Chondrocyte (in vitro differentiated cells): ENCODE measurements at regions not wholly inside any gene's neighbourhood (a gene's known extent, or its start where the extent isn't known, plus 50 kb on each side); places are given as distances from the start of the nearest gene placed in this dataset.

Experiments used
- DNase-seq: peaks from one replicate; pipeline ENCODE4 v3.0.0; 2021; ENCODE audit warnings: mixed read lengths, low spot score
- H3K27ac Mint-ChIP-seq: one replicate; pipeline ENCODE4 v1.8.0; 2021; ENCODE audit warnings: mild to moderate bottlenecking, moderate library complexity, mixed read lengths; ENCODE audit not compliant: unreplicated experiment
- H3K27me3 Mint-ChIP-seq: 2 replicates; pipeline ENCODE4 v1.8.0; 2021; ENCODE audit warnings: low read depth, mixed read lengths
- H3K36me3 Mint-ChIP-seq: 2 replicates; pipeline ENCODE4 v1.8.0; 2021; ENCODE audit warnings: low read depth, mixed read lengths
- H3K4me1 Mint-ChIP-seq: 2 replicates; pipeline ENCODE4 v1.8.0; 2021; ENCODE audit warnings: low read depth, mild to moderate bottlenecking, mixed read lengths
- H3K4me3 Mint-ChIP-seq: one replicate; pipeline ENCODE4 v1.8.0; 2021; ENCODE audit warnings: mild to moderate bottlenecking, moderate library complexity, mixed read lengths; ENCODE audit not compliant: unreplicated experiment
- H3K9me3 Mint-ChIP-seq: 2 replicates; pipeline ENCODE4 v1.8.0; 2021; ENCODE audit warnings: low read depth, mixed read lengths
- TF ChIP-seq, protein P1 (sequence below): fragments of 200-600 bp; sonication (generic); IDR thresholded peaks from 2 replicates; pipeline ENCODE4 v1.5.0; 2021; ENCODE audit warnings: antibody characterized with exemption, mild to moderate bottlenecking, moderate library complexity

DNA sequence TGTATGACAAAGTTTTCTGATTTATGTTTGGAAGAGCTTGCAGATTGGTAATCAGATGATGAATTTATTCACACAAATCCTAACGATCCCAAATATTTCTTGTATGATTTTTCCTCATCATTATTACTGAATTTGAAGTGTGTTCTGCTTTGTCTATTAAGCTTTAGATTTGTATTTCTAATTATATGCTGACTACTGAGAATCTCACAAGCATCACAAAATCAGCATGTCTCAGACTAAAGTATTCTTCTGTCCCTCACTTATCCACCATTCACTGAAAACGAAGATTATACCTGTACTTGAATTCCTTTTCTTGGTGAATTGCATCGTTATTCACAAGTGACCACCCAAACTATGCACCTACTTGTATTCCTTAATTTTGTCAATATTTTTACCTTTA, 796.3 kb upstream of the MAP3K7 start:
- H3K27ac Mint-ChIP-seq, result no peak overlapping the region
- TF ChIP-seq, protein P1, sequence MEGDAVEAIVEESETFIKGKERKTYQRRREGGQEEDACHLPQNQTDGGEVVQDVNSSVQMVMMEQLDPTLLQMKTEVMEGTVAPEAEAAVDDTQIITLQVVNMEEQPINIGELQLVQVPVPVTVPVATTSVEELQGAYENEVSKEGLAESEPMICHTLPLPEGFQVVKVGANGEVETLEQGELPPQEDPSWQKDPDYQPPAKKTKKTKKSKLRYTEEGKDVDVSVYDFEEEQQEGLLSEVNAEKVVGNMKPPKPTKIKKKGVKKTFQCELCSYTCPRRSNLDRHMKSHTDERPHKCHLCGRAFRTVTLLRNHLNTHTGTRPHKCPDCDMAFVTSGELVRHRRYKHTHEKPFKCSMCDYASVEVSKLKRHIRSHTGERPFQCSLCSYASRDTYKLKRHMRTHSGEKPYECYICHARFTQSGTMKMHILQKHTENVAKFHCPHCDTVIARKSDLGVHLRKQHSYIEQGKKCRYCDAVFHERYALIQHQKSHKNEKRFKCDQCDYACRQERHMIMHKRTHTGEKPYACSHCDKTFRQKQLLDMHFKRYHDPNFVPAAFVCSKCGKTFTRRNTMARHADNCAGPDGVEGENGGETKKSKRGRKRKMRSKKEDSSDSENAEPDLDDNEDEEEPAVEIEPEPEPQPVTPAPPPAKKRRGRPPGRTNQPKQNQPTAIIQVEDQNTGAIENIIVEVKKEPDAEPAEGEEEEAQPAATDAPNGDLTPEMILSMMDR, result no peak
- no peaks in the 10 kb centered on the region for H3K27me3 Mint-ChIP-seq
- H3K4me3 Mint-ChIP-seq, result no peak overlapping the region
- no peaks in the 10 kb centered on the region for H3K36me3 Mint-ChIP-seq
- H3K4me1 Mint-ChIP-seq, result no peaks in the 10 kb centered on the region
- H3K9me3 Mint-ChIP-seq, result peaks cover under 1% of the 10 kb centered on the region
- DNase-seq, result no peak

DNA sequence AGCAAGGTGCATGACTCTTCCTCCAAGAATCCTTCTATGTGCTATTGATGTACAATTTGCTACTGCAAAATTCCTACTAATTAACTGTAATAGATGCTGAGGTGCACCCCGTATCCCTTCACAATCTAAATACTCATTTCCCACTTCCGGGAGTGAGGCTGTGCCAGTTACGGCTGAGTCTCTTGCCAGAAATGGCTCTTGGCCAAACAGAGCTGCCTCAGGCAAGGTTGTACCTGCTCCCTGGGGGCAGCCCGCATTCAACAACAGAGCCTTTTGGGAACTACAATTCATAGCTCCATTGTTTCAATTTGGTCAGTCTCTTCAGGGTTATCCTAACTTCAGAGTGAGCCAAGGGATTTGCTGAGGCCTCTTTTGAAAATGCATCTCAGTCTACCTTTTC, 789.8 kb upstream of the MAP3K7 start:
- no peak for DNase-seq
- H3K36me3 Mint-ChIP-seq, result no peaks in the 10 kb centered on the region
- H3K27me3 Mint-ChIP-seq, result no peaks in the 10 kb centered on the region
- H3K4me1 Mint-ChIP-seq, result no peaks in the 10 kb centered on the region
- no peak overlapping the region for H3K4me3 Mint-ChIP-seq
- TF ChIP-seq, protein P1, result no peak
- no peak overlapping the region for H3K27ac Mint-ChIP-seq
- H3K9me3 Mint-ChIP-seq, result peaks cover 8% of the 10 kb centered on the region

DNA sequence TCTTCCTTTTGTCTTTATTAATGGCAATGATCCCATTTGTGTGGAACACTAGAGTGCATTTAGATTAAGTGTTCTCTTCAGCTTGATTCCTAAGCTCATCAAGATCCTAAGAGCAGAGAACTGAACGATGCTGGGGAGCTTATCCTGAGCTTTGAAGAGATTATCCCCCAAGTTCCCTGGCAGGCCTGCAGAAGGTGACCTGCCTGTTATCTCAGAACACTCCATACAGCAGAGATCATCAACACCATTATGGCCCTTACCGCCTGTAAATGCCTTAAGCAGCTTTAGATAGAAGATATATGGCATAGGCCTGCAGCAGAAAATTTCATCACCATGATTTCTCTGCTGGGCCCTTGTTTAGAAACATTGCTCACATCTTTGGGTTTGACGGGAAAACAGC, 779.9 kb upstream of the MAP3K7 start:
- Mint-ChIP-seq H3K4me3 (no peak overlapping the region), H3K27ac (no peak overlapping the region), H3K4me1 (no peaks in the 10 kb centered on the region), H3K36me3 (peaks cover 2% of the 10 kb centered on the region), H3K27me3 (no peaks in the 10 kb centered on the region), H3K9me3 (peaks cover 14% of the 10 kb centered on the region)
- TF ChIP-seq, protein P1, result no peak
- DNase-seq, result no peak

DNA sequence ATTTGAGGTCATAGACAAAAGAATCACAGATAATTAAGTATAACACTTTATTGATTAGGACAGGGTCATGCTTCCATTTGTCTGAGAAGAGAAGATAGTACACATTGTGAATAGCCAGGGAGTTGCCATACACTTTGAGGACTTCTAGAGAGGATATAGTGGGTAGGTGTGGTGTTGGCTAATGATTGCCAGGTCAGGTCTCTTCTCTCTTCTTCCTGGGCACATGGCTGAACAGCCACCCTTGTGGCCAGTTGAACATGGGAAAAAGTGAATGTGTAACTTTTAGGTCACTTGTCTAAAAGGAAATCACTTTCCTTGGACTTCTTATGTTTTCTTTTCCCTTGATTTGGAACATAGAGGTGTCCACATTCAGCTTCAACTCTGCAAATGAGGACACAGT, 772.1 kb upstream of the MAP3K7 start:
- no peaks in the 10 kb centered on the region for H3K27me3 Mint-ChIP-seq
- TF ChIP-seq, protein P1, result no peak
- no peaks in the 10 kb centered on the region for H3K4me1 Mint-ChIP-seq
- H3K9me3 Mint-ChIP-seq, result no peaks in the 10 kb centered on the region
- no peak for DNase-seq
- H3K36me3 Mint-ChIP-seq, result no peaks in the 10 kb centered on the region
- H3K27ac Mint-ChIP-seq, result no peak overlapping the region
- H3K4me3 Mint-ChIP-seq, result no peak overlapping the region

DNA sequence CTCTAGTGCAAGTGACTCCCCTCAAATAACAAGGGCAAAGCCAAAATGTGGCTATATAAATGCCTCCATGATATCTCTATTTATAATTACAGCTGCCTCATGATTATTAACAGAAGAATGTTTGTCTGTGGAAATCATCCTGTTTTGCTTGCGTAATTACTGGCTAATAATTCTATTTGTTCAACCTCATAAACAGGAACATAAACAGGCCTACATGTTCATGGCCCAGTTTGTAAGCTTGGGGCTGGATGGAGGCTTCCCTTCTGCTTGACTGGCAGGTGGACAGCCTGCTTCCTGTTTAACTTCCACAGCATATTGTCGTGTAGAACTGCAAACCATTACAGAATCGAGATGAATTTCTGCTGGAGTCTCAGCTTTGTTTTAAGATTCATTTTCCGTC, 766.0 kb upstream of the MAP3K7 start:
- Mint-ChIP-seq H3K27ac (no peak overlapping the region), H3K4me3 (no peak overlapping the region), H3K27me3 (no peaks in the 10 kb centered on the region), H3K36me3 (no peaks in the 10 kb centered on the region), H3K4me1 (peaks cover 4% of the 10 kb centered on the region), H3K9me3 (no peaks in the 10 kb centered on the region)
- TF ChIP-seq, protein P1, result no peak
- DNase-seq, result no peak
